Endothelial cell of umbilical vein (primary cell): ENCODE measurements at regions not wholly inside any gene's neighbourhood (a gene's known extent, or its start where the extent isn't known, plus 50 kb on each side); places are given as distances from the start of the nearest gene placed in this dataset.

Experiments used
- EZH2 ChIP-seq: IDR thresholded peaks from 2 replicates; pipeline ENCODE4 v1.6.1; 2012; ENCODE audit warnings: borderline replicate concordance, low read depth, mild to moderate bottlenecking, moderate library complexity, low read length, inconsistent platforms; ENCODE audit not compliant: severe bottlenecking
- POLR2A ChIP-seq: IDR thresholded peaks from 2 replicates; pipeline ENCODE4 v1.6.1; 2012; ENCODE audit warnings: low read depth, mild to moderate bottlenecking, control low read depth, low read length
- POLR2AphosphoS5 ChIP-seq: IDR thresholded peaks from 2 replicates; pipeline ENCODE4 v1.6.1; 2012; ENCODE audit warnings: low read depth, mild to moderate bottlenecking, control low read depth, low read length, moderate library complexity; ENCODE audit not compliant: insufficient read depth
- TF ChIP-seq, protein P1 (sequence below), 2 donors: IDR thresholded peaks; 1 replicate in 1 of 2; 2 replicates in 1 of 2; pipeline ENCODE4 v1.5.1; 2011; ENCODE audit warnings: low read length in 2 of 2, mild to moderate bottlenecking in 2 of 2, moderate library complexity in 2 of 2, control low read depth in 1 of 2, inconsistent platforms in 1 of 2, low read depth in 1 of 2; ENCODE audit not compliant: insufficient read depth in 1 of 2; ENCODE audit errors: extremely low read depth in 1 of 2
- TF ChIP-seq, protein P2 (sequence below): IDR thresholded peaks from 2 replicates; pipeline ENCODE4 v1.6.1; 2011; ENCODE audit not compliant: insufficient read depth, insufficient read length

DNA sequence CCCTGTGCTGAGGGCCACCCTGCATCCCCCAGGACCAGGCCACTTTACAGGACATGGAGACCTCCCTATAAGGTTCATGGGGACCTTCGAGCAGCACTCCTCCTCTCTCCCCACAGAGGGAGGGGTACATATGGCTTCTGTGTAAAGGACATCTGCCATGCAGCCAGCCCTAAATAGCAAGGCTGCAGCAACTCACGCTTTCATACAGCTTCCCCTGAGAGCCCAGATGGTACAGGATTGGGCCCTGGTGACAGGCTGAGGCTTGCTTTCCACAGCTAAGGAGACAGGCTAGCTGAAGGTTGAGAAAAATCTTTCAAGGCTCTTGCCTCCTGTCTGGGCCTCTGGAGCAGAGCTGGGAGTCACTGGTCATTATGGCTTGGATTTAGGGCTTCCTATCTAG lies 147.0 kb upstream of the ZNF366 start:
- TF ChIP-seq, protein P1, sequence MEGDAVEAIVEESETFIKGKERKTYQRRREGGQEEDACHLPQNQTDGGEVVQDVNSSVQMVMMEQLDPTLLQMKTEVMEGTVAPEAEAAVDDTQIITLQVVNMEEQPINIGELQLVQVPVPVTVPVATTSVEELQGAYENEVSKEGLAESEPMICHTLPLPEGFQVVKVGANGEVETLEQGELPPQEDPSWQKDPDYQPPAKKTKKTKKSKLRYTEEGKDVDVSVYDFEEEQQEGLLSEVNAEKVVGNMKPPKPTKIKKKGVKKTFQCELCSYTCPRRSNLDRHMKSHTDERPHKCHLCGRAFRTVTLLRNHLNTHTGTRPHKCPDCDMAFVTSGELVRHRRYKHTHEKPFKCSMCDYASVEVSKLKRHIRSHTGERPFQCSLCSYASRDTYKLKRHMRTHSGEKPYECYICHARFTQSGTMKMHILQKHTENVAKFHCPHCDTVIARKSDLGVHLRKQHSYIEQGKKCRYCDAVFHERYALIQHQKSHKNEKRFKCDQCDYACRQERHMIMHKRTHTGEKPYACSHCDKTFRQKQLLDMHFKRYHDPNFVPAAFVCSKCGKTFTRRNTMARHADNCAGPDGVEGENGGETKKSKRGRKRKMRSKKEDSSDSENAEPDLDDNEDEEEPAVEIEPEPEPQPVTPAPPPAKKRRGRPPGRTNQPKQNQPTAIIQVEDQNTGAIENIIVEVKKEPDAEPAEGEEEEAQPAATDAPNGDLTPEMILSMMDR (IDR thresholded peaks at IDR 0.05; ENCODE audit: extremely low read depth in 1 of 2, insufficient read depth in 1 of 2, low read depth in 1 of 2, low read length in 2 of 2), result no peak
- TF ChIP-seq POLR2A, result no peak
- no peak for TF ChIP-seq EZH2
- TF ChIP-seq, protein P2, sequence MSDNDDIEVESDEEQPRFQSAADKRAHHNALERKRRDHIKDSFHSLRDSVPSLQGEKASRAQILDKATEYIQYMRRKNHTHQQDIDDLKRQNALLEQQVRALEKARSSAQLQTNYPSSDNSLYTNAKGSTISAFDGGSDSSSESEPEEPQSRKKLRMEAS, result no peak
- TF ChIP-seq POLR2AphosphoS5, result no peak
